HG02852 (cell line): ENCODE measurements at regions not wholly inside any gene's neighbourhood (a gene's known extent, or its start where the extent isn't known, plus 50 kb on each side); places are given as distances from the start of the nearest gene placed in this dataset.

ENCODE experiments used
- ATAC-seq: cut with Tn5 transposase; IDR thresholded peaks from one replicate; pipeline ENCODE4 v1.9.1; 2021; ENCODE audit warnings: mild to moderate bottlenecking, moderate library complexity; ENCODE audit not compliant: unreplicated experiment

GRCh38 chr7:46900312-46901263 is 681.3 kb downstream of the TNS3 start:
- no peak for ATAC-seq

GRCh38 chr7:46897381-46897780 is 684.5 kb downstream of the TNS3 start:
- ATAC-seq = no peak

- no peak for ATAC-seq
These were observed 695.1 kb downstream of the TNS3 start for GRCh38 chr7:46886669-46887374.

- ATAC-seq = no peak
These were observed 696.7 kb downstream of the TNS3 start for GRCh38 chr7:46885167-46885566.

- no peak for ATAC-seq
These were observed 700.3 kb downstream of the TNS3 start for GRCh38 chr7:46881507-46882127.

GRCh38 chr7:46880508-46881196 is 701.3 kb downstream of the TNS3 start:
- ATAC-seq = no peak

GRCh38 chr7:46879783-46880182 is 702.1 kb downstream of the TNS3 start:
- no peak for ATAC-seq

- no peak for ATAC-seq
These were observed 710.4 kb downstream of the TNS3 start for GRCh38 chr7:46871516-46871915.

- no peak for ATAC-seq
These were observed 717.2 kb downstream of the TNS3 start for GRCh38 chr7:46864716-46865115.

- ATAC-seq = no peak
These were observed 721.9 kb downstream of the TNS3 start for GRCh38 chr7:46859963-46860475.

GRCh38 chr7:46855851-46856250 is 726.1 kb downstream of the TNS3 start:
- no peak for ATAC-seq

GRCh38 chr7:46854958-46855473 is 726.9 kb downstream of the TNS3 start:
- no peak for ATAC-seq

GRCh38 chr7:46853451-46853850 is 728.5 kb downstream of the TNS3 start:
- no peak for ATAC-seq

GRCh38 chr7:46852795-46853194 is 729.1 kb downstream of the TNS3 start:
- ATAC-seq = no peak

- no peak for ATAC-seq
These were observed 731.2 kb downstream of the TNS3 start for GRCh38 chr7:46850563-46851330.

GRCh38 chr7:46848944-46849343 is 733.0 kb downstream of the TNS3 start:
- no peak for ATAC-seq

- ATAC-seq = no peak
These were observed 733.6 kb downstream of the TNS3 start for GRCh38 chr7:46848311-46848710.

GRCh38 chr7:46847126-46847525 is 734.8 kb downstream of the TNS3 start:
- ATAC-seq = no peak

- ATAC-seq = no peak
These were observed 737.4 kb downstream of the TNS3 start for GRCh38 chr7:46844486-46844885.

GRCh38 chr7:46841248-46841647 is 740.7 kb downstream of the TNS3 start:
- no peak for ATAC-seq
